T-helper 2 cell treated with Interferon-gamma antibody and Interleukin-4, amounts not matched to agents 100 ng/mL and 5 ng/mL, for 36 hours (primary cell): ENCODE measurements at regions not wholly inside any gene's neighbourhood (a gene's known extent, or its start where the extent isn't known, plus 50 kb on each side); places are given as distances from the start of the nearest gene placed in this dataset.

ENCODE experiments used
- intact Hi-C: fragments of 100-400 bp; cut with micrococcal nuclease; formaldehyde crosslinking; loops from one replicate; pipeline ENCODE4 v1.15.1; 2023

GRCh38 chr18:71902482-71902881 lies 641.7 kb downstream of the CBLN2 start:
- intact Hi-C loops = no loop called here

- intact Hi-C loops = no loop called here
Observed at GRCh38 chr18:71899707-71900472, 644.3 kb downstream of the CBLN2 start.

- intact Hi-C loops = no loop called here
Observed at GRCh38 chr18:71899183-71899582, 645.0 kb downstream of the CBLN2 start.

- intact Hi-C loops = no loop called here
Observed at GRCh38 chr18:71887509-71887908, 656.6 kb downstream of the CBLN2 start.

GRCh38 chr18:71878226-71878625 lies 665.9 kb downstream of the CBLN2 start:
- intact Hi-C loops = no loop called here

GRCh38 chr18:71873695-71874094 lies 670.4 kb downstream of the CBLN2 start:
- intact Hi-C loops = no loop called here

GRCh38 chr18:71865888-71866287 lies 678.3 kb downstream of the CBLN2 start:
- intact Hi-C loops = no loop called here

- intact Hi-C loops = no loop called here
Observed at GRCh38 chr18:71850602-71851001, 693.5 kb downstream of the CBLN2 start.

GRCh38 chr18:71849407-71849806 lies 694.7 kb downstream of the CBLN2 start:
- intact Hi-C loops = no loop called here

- intact Hi-C loops = no loop called here
Observed at GRCh38 chr18:71846716-71847115, 697.4 kb downstream of the CBLN2 start.

- intact Hi-C loops = no loop called here
Observed at GRCh38 chr18:71844814-71845213, 699.3 kb downstream of the CBLN2 start.

GRCh38 chr18:71842666-71843065 lies 701.5 kb downstream of the CBLN2 start:
- intact Hi-C loops = no loop called here

GRCh38 chr18:71837547-71837946 lies 706.6 kb downstream of the CBLN2 start:
- intact Hi-C loops = no loop called here

GRCh38 chr18:71832946-71833617 lies 711.1 kb downstream of the CBLN2 start:
- intact Hi-C loops = no loop called here

- intact Hi-C loops = no loop called here
Observed at GRCh38 chr18:71831039-71831438, 713.1 kb downstream of the CBLN2 start.

GRCh38 chr18:71827301-71827700 lies 716.8 kb downstream of the CBLN2 start:
- intact Hi-C loops = no loop called here

- intact Hi-C loops = no loop called here
Observed at GRCh38 chr18:71815305-71815704, 728.8 kb downstream of the CBLN2 start.

GRCh38 chr18:71809711-71810110 lies 734.4 kb downstream of the CBLN2 start:
- intact Hi-C loops = no loop called here

GRCh38 chr18:71808616-71809015 lies 735.5 kb downstream of the CBLN2 start:
- intact Hi-C loops = no loop called here

GRCh38 chr18:71807586-71807985 lies 736.6 kb downstream of the CBLN2 start:
- intact Hi-C loops = no loop called here

GRCh38 chr18:71798986-71799673 lies 745.0 kb downstream of the CBLN2 start:
- intact Hi-C loops = no loop called here

- intact Hi-C loops = no loop called here
Observed at GRCh38 chr18:71797554-71797953, 746.6 kb downstream of the CBLN2 start.
